Neural progenitor cell (in vitro differentiated cells): ENCODE measurements at regions not wholly inside any gene's neighbourhood (a gene's known extent, or its start where the extent isn't known, plus 50 kb on each side); places are given as distances from the start of the nearest gene placed in this dataset.

Experiments used
- CTCF ChIP-seq: fragments of 200-600 bp; sonication (generic); IDR thresholded peaks from 2 replicates; pipeline ENCODE4 v1.5.1; 2017; ENCODE audit warnings: antibody characterized with exemption, mild to moderate bottlenecking
- EZH2 ChIP-seq: fragments of 200-600 bp; sonication (generic); IDR thresholded peaks from 2 replicates; pipeline ENCODE4 v1.6.1; 2017; ENCODE audit warnings: antibody characterized with exemption, mild to moderate bottlenecking, moderate library complexity

GRCh38 chr1:14270821-14271220 lies 327.7 kb upstream of the KAZN start:
- TF ChIP-seq CTCF (no peak), EZH2 (no peak)
